K562 (cell line): ENCODE measurements at regions not wholly inside any gene's neighbourhood (a gene's known extent, or its start where the extent isn't known, plus 50 kb on each side); places are given as distances from the start of the nearest gene placed in this dataset.

Experiments
- ATAC-seq: fragments of 200-7000 bp; cut with Tn5 transposase; 3 replicates; pipeline ENCODE4 v1.9.1; 2020; ENCODE audit warnings: moderate library complexity
- BruUV-seq: library from RNA; stranded (reverse); fragments of 400-500 nt; replicated peaks from 2 replicates; lab custom pipeline; 2021; lab: Mats Ljungman, UMichigan
- CTCF ChIA-PET: fragments of 300-600 bp; formaldehyde crosslinking; extraction: SDS; loops from one replicate; lab custom pipeline; 2021; ENCODE audit warnings: low intra/inter-chr PET ratio; lab: Yijun Ruan, JAX
- POLR2A ChIA-PET: fragments of 300-600, 350-650 bp; sonication (Branson Sonifier 250); formaldehyde crosslinking; extraction: SDS; loops from one replicate; lab custom pipeline; 2021; ENCODE audit warnings: antibody characterized with exemption, inconsistent platforms; lab: Yijun Ruan, JAX
- DNase-seq, 4 experiments: peaks; one replicate each; pipeline versions ENCODE4 v3.0.0 to v3.0.0-alpha.2; 2011 to 2018; ENCODE audit warnings: low spot score in 3 of 4, mixed read lengths in 3 of 4; ENCODE audit errors: extremely low read depth in 1 of 4
- FAIRE-seq: peaks from 2 replicates; lab custom pipeline; 2011; peaks lifted over from hg19 to GRCh38; lab: Jason Lieb, UNC
- H2AFZ ChIP-seq: 2 replicates; pipeline ENCODE4 v1.6.0; 2011; ENCODE audit warnings: low read depth, low read length, control low read depth, inconsistent platforms
- H3K27ac ChIP-seq: fragments of 200-600 bp; 3 replicates; pipeline ENCODE4 v1.8.0; 2011; ENCODE audit warnings: low read depth, mild to moderate bottlenecking, control low read depth, inconsistent platforms, low read length, moderate library complexity, mixed read lengths; ENCODE audit errors: extremely low read depth
- H3K27me3 ChIP-seq, 2 experiments: fragments of 300-600 bp in 1 of 2; 2 replicates in 1 of 2; 3 replicates in 1 of 2; pipeline versions ENCODE4 v1.6.0 to v1.8.0; 2011; ENCODE audit warnings: inconsistent platforms in 2 of 2, low read length in 2 of 2, mild to moderate bottlenecking in 1 of 2, mixed read lengths in 1 of 2, moderate library complexity in 1 of 2; ENCODE audit not compliant: control insufficient read depth in 2 of 2, insufficient read depth in 2 of 2
- H3K36me3 ChIP-seq: fragments of 300-600 bp; 3 replicates; pipeline ENCODE4 v1.8.0; 2011; ENCODE audit warnings: mild to moderate bottlenecking, low read length, inconsistent platforms; ENCODE audit not compliant: control insufficient read depth, insufficient read depth
- H3K4me1 ChIP-seq, 2 experiments: fragments of 200-600 bp in 1 of 2; replicated peaks in 1 of 2; 2 replicates in 1 of 2; 3 replicates in 1 of 2; pipeline versions ENCODE4 v1.5.1 to v1.8.0; 2011; ENCODE audit warnings: inconsistent platforms in 2 of 2, low read length in 2 of 2, mild to moderate bottlenecking in 1 of 2, mixed read lengths in 1 of 2, moderate library complexity in 1 of 2; ENCODE audit not compliant: control insufficient read depth in 2 of 2, insufficient read depth in 2 of 2
- H3K4me2 ChIP-seq: 2 replicates; pipeline ENCODE4 v1.6.1; 2011; ENCODE audit warnings: low read length, control low read depth, inconsistent platforms, mixed read lengths; ENCODE audit not compliant: insufficient read depth
- H3K4me3 ChIP-seq: fragments of 200-600 bp; sonication (generic), shearing (Covaris generic); 2 replicates; pipeline ENCODE4 v1.5.1; 2016; ENCODE audit warnings: control low read depth, inconsistent platforms
- H3K79me2 ChIP-seq: fragments of 200-600 bp; 3 replicates; pipeline ENCODE4 v1.8.0; 2011; ENCODE audit warnings: low read length, inconsistent platforms; ENCODE audit not compliant: control insufficient read depth, insufficient read depth
- H3K9ac ChIP-seq, 2 experiments: 2 replicates each; pipeline versions ENCODE4 v1.6.0 to v1.6.1; 2011; ENCODE audit warnings: low read depth in 2 of 2, low read length in 2 of 2, control low read depth in 1 of 2, inconsistent platforms in 1 of 2, mild to moderate bottlenecking in 1 of 2, mixed read lengths in 1 of 2; ENCODE audit not compliant: insufficient read depth in 1 of 2
- H3K9me1 ChIP-seq: one replicate; pipeline ENCODE4 v1.6.0; 2011; ENCODE audit warnings: inconsistent platforms, mild to moderate bottlenecking, low read length, moderate library complexity; ENCODE audit not compliant: control insufficient read depth, insufficient read depth
- H3K9me3 ChIP-seq: replicated peaks from 2 replicates; pipeline ENCODE4 v1.5.1; 2011; ENCODE audit warnings: low read depth, low read length, inconsistent platforms; ENCODE audit not compliant: control insufficient read depth, insufficient read depth
- H4K20me1 ChIP-seq: replicated peaks from 2 replicates; pipeline ENCODE4 v1.6.1; 2011; ENCODE audit warnings: low read length, inconsistent platforms, mixed read lengths; ENCODE audit not compliant: control insufficient read depth, insufficient read depth
- CHAMP1 ChIP-seq: fragments of 450-650 bp; IDR thresholded peaks from 2 replicates; pipeline ENCODE4 v1.6.1; 2016; ENCODE audit warnings: mild to moderate bottlenecking
- CREBBP ChIP-seq: IDR thresholded peaks from one replicate; pipeline ENCODE4 v1.6.1; 2012; ENCODE audit warnings: low read depth, mild to moderate bottlenecking, control low read depth, inconsistent platforms, low read length
- DEAF1 ChIP-seq: fragments of 450-650 bp; formaldehyde crosslinking; IDR thresholded peaks from 2 replicates; pipeline ENCODE4 v1.4.0; 2020; ENCODE audit warnings: mild to moderate bottlenecking, moderate library complexity
- EGR1 ChIP-seq: fragments of 450-650 bp; conservative IDR thresholded peaks from 2 replicates; pipeline ENCODE4 v1.6.1; 2017; ENCODE audit warnings: mild to moderate bottlenecking
- FOXK2 ChIP-seq, 2 experiments: fragments of 450-650 bp; IDR thresholded peaks in 1 of 2; conservative IDR thresholded peaks in 1 of 2; 2 replicates each; pipeline ENCODE4 v1.6.1; 2016; ENCODE audit warnings: low read depth in 2 of 2, mild to moderate bottlenecking in 1 of 2
- MITF ChIP-seq: IDR thresholded peaks from 2 replicates; pipeline ENCODE4 v1.6.1; 2014; ENCODE audit warnings: antibody characterized with exemption
- PBX2 ChIP-seq, 2 experiments: IDR thresholded peaks in 1 of 2; conservative IDR thresholded peaks in 1 of 2; 2 replicates each; pipeline ENCODE4 v1.6.1; 2016; ENCODE audit warnings: low read depth in 2 of 2, mild to moderate bottlenecking in 1 of 2, missing compliant biosample characterization in 1 of 2, missing genetic modification characterization in 1 of 2, moderate library complexity in 1 of 2
- PHF21A ChIP-seq: fragments of 450-650 bp; IDR thresholded peaks from 2 replicates; pipeline ENCODE4 v1.6.1; 2017; ENCODE audit warnings: low read depth, borderline replicate concordance
- RBM22 ChIP-seq: fragments of 200-400 bp; formaldehyde crosslinking; IDR thresholded peaks from 2 replicates; pipeline ENCODE4 v1.6.1; 2018; ENCODE audit warnings: low read length, low read depth; ENCODE audit not compliant: poor library complexity, severe bottlenecking
- SMARCE1 ChIP-seq: fragments of 450-650 bp; IDR thresholded peaks from 2 replicates; pipeline ENCODE4 v1.7.1; 2016; ENCODE audit warnings: mild to moderate bottlenecking
- TAF15 ChIP-seq: fragments of 200-400 bp; formaldehyde crosslinking; IDR thresholded peaks from 2 replicates; pipeline ENCODE4 v1.6.1; 2017; ENCODE audit warnings: mild to moderate bottlenecking, low read depth, low read length, moderate library complexity
- TCF7 ChIP-seq: sonication (generic); IDR thresholded peaks from 2 replicates; pipeline ENCODE4 v1.6.1; 2016; ENCODE audit warnings: antibody characterized with exemption, borderline replicate concordance
- ZNF586 ChIP-seq: fragments of 450-650 bp; formaldehyde crosslinking; conservative IDR thresholded peaks from 2 replicates; pipeline ENCODE4 v1.4.0; 2020; ENCODE audit warnings: mild to moderate bottlenecking, moderate library complexity
- ZNF77 ChIP-seq: fragments of 250-450 bp; sonication (Bioruptor Pico); IDR thresholded peaks from 2 replicates; pipeline ENCODE4 v1.5.0; 2020
- WGBS: fragments of 100-300 bp; shearing (Covaris generic); methylation state at CpG from one replicate; pipeline ENCODE4 v1.1.6; 2016; ENCODE audit warnings: low coverage, mixed read lengths; ENCODE audit not compliant: insufficient coverage; ENCODE audit errors: missing lambda C conversion rate; 5-methylcytosine and 5-hydroxymethylcytosine counted together
- in situ Hi-C: fragments of 300-500 bp; cut with MboI; formaldehyde crosslinking; loops from 4 replicates; pipeline ENCODE4 v1.15.0; 2018; ENCODE audit warnings: inconsistent platforms, mixed read lengths
- intact Hi-C: fragments of 100-400 bp; cut with micrococcal nuclease; formaldehyde crosslinking; loops from 2 replicates; pipeline ENCODE4 v1.14.2; 2022

GRCh38 chr3:30256474-30256873 lies 349.9 kb upstream of the TGFBR2 start:
- in situ Hi-C loops (no loop called here), intact Hi-C loops (no loop called here)
- 0% methylated on average over 1 of the region's 1 CpG for WGBS
- H3K36me3 ChIP-seq: no peaks in the 10 kb centered on the region
- no peaks in the 10 kb centered on the region for H3K27me3 ChIP-seq
- ATAC-seq: no peak
- TF ChIP-seq DEAF1 (CRISPR knock-in tag) (no peak), FOXK2 (conservative IDR thresholded peaks at IDR 0.05 in 1 of 2, IDR thresholded peaks at IDR 0.05 in 1 of 2; ENCODE audit: low read depth in 2 of 2) (no peak), ZNF586 (CRISPR knock-in tag) (no peak), CREBBP (no peak), CHAMP1 (no peak), PHF21A (no peak), RBM22 (no peak), SMARCE1 (no peak), ZNF77 (CRISPR knock-in tag) (no peak), PBX2 (CRISPR knock-in tag; IDR thresholded peaks at IDR 0.05; ENCODE audit: low read depth) (no peak), PBX2 (tag; conservative IDR thresholded peaks at IDR 0.05; ENCODE audit: low read depth) (no peak), EGR1 (no peak), TAF15 (no peak), TCF7 (no peak), MITF (no peak)
- BruUV-seq: no TSS peak
- no peak overlapping the region for H3K9ac ChIP-seq
- H4K20me1 ChIP-seq: no peaks in the 10 kb centered on the region
- POLR2A ChIA-PET: no interaction called here
- no peaks in the 10 kb centered on the region for H3K9me1 ChIP-seq
- no peaks in the 10 kb centered on the region for H3K79me2 ChIP-seq
- H3K4me1 ChIP-seq: no peaks in the 10 kb centered on the region
- H3K9me3 ChIP-seq: no peaks in the 10 kb centered on the region; the same call in 1 of the 2 replicates
- no peak overlapping the region for H3K27ac ChIP-seq
- DNase-seq: no peak
- FAIRE-seq: no peak
- H2AFZ ChIP-seq: no peak overlapping the region
- CTCF ChIA-PET: no interaction called here
- no peak overlapping the region for H3K4me3 ChIP-seq
- H3K4me2 ChIP-seq: no peak overlapping the region
